NCI-H1105 treated with DMSO at 0.1 percent for 48 hours (cell line): ENCODE measurements at regions not wholly inside any gene's neighbourhood (a gene's known extent, or its start where the extent isn't known, plus 50 kb on each side); places are given as distances from the start of the nearest gene placed in this dataset.
A peak's percentile ranks its signal among the peaks of the same experiment; 100 is the strongest.
"Not testable (repeated sequence)": the region's sequence is repeated elsewhere in the genome, so short reads cannot be mapped to it uniquely, and the experiment has no call there.

Source experiments
- DNase-seq: peaks from one replicate; lab custom pipeline; 2025; lab: John Stamatoyannopoulos, UW

DNA sequence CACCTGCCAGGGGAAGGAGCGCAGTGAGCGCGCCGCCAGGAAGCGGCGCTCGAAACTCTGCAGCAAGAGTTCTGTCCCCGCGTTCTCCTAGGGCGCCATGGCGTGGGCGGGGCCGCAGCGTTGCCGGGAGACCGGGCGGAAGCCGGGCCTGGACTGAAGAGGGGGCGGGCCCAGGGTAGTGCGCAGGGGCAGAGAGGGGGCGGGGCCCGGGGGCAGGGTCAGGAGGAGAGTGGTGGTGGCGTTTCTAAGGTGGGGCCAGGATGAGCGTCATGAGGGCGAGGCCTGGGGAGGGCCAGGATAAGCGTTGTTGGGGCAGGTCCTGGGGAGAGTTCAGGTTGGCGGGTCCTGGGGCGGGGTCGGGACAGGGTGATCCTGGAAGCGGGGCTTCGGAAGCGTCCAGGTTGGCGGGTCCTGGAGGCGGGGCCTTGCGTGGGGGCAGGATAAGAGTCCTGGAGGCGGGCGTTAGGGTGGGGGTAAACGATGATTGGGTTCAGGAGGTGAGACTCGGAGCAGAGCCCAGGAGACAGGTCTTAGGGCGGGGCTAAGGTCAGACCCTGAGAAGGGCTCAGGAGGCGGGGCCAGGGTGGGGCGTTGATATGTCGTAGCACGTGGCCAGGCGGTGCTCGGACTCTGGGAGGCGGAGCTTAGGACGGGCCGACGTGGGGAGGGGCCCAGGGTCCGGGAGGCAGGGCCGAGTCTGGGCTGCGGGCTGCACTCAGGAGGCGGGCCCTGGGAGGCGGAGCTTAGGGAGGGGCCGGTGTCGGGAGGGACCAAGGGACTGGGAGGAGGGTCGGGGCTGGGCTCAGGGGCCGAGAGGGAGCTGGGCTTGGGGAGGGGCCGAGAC is 189.4 kb downstream of the ADRA2C start:
- peak; percentile 95 for DNase-seq

DNA sequence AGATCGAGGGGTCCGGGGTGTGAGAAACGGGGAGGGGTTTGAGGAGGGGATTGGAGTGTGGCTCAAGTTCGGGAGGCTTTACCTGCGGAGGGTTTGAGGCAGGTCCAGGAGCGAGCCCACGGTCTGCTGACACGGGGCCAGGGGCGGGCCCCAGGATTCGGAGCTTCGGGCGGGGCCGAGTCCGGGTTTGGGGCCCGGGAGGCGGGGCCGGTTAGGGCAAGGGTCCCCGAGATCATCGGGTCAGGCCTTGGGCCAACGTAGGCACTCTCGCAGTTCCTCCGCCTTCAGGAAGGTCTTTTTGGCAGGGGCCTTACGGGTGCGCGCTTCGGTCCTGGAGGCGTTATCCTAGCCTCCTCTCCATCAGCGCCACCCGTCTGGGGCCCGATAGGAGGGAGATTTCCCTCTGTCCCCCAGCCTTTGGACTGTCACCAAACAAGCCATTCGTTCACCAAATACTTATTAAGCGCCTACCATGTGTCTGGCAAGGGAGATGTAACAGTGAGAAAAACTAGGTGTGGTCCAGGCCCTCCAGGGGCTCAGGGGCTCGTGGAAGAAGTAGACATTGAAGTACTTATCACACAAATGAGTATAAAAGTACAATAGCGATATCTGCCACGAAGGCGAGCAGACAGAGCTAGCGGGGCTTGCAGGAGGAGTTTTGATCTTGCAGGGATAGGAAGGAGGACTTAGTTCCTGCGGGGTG is 190.1 kb downstream of the ADRA2C start:
- not testable (repeated sequence) for DNase-seq

- not testable (repeated sequence) for DNase-seq
These were observed 195.0 kb downstream of the ADRA2C start for GRCh38 chr4:3961091-3961672.

GRCh38 chr4:3964572-3965278 is 198.5 kb downstream of the ADRA2C start:
- DNase-seq = not testable (repeated sequence)

- DNase-seq = not testable (repeated sequence)
These were observed 201.0 kb downstream of the ADRA2C start for GRCh38 chr4:3967204-3967603.

GRCh38 chr4:3972626-3973025 is 206.4 kb downstream of the ADRA2C start:
- not testable (repeated sequence) for DNase-seq

GRCh38 chr4:3973581-3974200 is 207.5 kb downstream of the ADRA2C start:
- not testable (repeated sequence) for DNase-seq

DNA sequence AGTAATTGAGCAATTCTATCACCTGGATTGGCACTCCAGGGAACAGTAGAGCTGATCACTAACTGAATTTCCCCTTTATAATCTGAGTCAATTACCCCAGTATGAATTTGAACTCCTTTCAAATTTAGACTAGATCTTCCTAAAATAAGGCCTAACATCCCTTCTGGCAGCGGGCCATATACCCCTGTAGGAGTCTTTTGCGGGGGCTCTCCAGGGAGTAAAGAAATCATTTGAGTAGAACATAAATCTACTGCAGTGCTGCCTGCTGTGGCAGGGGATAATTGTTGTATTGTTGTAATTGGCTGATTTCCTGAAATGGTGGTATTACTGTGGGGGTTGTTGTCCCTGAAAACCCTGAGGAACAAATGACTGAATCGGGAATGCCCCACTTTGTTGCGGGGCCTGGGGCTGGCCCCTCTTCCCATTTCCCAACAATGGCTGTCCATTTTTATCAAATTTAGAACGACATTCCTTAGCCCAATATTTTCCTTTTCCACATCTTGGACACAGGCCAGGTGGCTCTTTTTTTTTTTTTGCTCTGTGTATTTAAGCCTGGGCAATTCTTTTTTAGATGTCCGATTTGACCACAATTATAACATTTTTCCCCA is 217.4 kb downstream of the ADRA2C start:
- DNase-seq = peak; percentile 77

DNA sequence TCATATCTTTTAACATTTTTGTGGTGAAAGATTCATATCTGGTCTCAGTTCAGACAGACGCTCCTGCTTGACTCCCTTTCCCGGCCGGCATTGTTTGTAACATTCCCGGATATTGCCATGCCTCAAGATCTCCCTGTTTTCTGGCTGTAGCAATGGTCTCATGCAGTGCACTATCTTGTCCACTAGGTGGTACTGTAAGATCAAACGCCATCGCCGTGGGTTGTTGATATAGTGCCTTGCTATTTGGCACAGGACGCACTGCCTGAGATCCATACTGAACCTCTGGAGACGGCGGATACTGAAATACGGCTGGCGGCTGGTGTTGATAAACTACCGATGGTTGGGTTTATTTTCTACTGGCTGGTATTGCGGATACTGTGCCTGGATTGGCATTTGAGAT is 218.6 kb downstream of the ADRA2C start:
- DNase-seq = not testable (repeated sequence)

- DNase-seq = not testable (repeated sequence)
These were observed 220.2 kb downstream of the ADRA2C start for GRCh38 chr4:3986412-3986811.

GRCh38 chr4:3997386-3997785 is 229.3 kb downstream of the OTOP1 start:
- not testable (repeated sequence) for DNase-seq

DNA sequence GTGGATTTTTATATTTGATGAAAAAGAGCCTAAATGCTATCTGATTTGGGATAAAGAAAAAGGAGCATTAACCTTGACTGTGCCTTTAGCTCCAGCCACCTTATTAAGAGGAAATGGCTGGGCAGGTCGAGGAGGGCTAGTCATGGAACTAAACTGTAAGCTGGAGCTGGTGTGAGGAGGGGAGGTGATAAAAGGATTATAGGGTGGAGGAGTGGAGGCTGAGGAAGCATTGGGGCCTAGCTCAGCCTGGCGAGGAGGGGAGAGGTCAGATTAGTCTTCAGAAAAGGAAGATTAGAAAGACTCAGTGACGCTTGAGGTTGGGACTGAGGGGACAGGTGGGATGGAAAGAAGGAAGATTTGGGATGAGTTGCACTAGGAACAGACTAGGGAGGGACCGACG is 222.7 kb downstream of the OTOP1 start:
- DNase-seq = not testable (repeated sequence)

GRCh38 chr4:4004702-4005101 is 222.0 kb downstream of the OTOP1 start:
- DNase-seq = not testable (repeated sequence)

- DNase-seq = not testable (repeated sequence)
These were observed 220.4 kb downstream of the OTOP1 start for GRCh38 chr4:4006356-4006755.

- DNase-seq = not testable (repeated sequence)
These were observed 207.7 kb downstream of the OTOP1 start for GRCh38 chr4:4019071-4019470.

DNA sequence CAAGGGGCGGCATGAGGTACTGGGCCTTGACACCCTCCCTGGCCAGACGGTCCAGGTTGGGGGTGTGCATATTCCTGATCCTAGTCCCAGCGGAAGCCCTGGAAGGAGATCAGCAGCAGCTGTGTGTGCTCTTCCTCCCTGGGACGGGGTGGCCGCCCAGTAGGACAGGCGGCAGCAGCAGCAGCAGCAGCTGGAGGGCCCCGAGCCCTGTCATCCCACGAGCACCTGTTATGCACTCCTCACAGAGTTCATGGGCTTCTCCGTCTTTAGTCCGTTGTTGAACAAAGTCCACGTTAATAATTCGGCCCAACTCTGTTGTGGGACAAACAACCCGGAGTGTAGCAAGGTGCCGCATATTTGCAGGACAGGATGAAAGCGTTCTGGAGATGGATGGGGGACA is 205.6 kb downstream of the OTOP1 start:
- DNase-seq = not testable (repeated sequence)

DNA sequence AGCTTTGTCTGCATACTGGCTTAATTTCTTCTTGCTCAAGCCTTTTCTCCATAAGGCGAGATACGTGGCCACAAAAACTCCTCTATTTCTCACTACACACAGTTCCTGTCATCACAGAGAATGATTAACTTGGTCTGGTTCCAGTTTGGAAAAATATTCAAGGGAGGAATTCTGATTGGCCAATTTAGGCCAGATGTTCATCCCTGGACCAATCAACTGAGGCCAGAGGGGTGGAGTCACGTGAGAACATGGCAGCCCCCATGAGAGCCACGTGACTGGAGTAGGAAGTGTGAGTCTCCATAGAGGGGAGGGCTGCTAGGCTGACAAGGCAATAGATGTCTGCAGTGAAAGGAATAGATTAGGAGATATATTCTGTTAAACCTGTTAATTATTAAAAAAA is 200.0 kb downstream of the OTOP1 start:
- not testable (repeated sequence) for DNase-seq

GRCh38 chr4:4028752-4029151 is 198.0 kb downstream of the OTOP1 start:
- not testable (repeated sequence) for DNase-seq

GRCh38 chr4:4030509-4030908 is 196.2 kb downstream of the OTOP1 start:
- not testable (repeated sequence) for DNase-seq

- DNase-seq = not testable (repeated sequence)
These were observed 195.1 kb downstream of the OTOP1 start for GRCh38 chr4:4031446-4032135.
